SU-DHL-6 (cell line): ENCODE measurements at regions not wholly inside any gene's neighbourhood (a gene's known extent, or its start where the extent isn't known, plus 50 kb on each side); places are given as distances from the start of the nearest gene placed in this dataset.

Experiments
- CTCF ChIP-seq: fragments of 200-600 bp; sonication (generic); IDR thresholded peaks from one replicate; pipeline ENCODE4 v1.5.1; 2017; ENCODE audit warnings: antibody characterized with exemption, mild to moderate bottlenecking, low read length, moderate library complexity; ENCODE audit not compliant: insufficient read depth, poor library complexity, severe bottlenecking
- EZH2phosphoT487 ChIP-seq: fragments of 200-600 bp; sonication (generic), shearing (Covaris generic); conservative IDR thresholded peaks from 2 replicates; pipeline ENCODE4 v1.6.1; 2018; ENCODE audit warnings: mild to moderate bottlenecking, antibody characterized with exemption, low read length, moderate library complexity, mixed read lengths

GRCh38 chr6:67735623-67736022 is 899.5 kb upstream of the ADGRB3 start:
- TF ChIP-seq CTCF: no peak
- TF ChIP-seq EZH2phosphoT487: no peak
